ENCODE measurements at regions not wholly inside any gene's neighbourhood (a gene's known extent, or its start where the extent isn't known, plus 50 kb on each side); places are given as distances from the start of the nearest gene placed in this dataset.

DNA sequence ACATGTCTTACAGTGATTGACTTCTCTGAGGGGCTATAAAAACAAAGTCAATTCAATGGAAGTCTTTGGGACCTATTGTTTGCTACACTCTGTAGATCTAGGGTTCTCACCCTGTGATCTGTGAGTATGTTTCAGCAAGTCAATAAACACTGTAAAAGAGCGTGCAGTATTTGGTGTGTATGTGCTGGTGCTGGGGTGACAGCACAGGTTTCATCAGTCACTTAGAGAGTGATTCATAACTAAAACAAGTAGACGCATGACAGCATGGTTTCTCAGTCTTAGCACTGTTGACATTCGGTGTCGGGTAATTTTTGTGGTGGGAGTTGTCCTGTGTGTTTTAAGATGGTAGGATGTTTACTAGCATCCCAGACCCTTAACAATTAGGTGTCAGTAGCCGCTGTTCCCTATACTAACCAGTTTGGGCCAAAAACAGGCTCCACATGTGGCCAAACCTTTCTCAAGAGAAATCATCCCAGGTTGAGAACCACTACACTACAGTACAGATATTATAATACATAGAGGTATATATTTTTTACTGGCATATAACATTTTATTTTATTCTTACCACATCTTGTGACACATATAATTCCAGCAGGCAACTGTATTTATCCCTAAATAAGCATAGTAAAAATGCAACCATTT lies 411.8 kb downstream of the ARL4A start:
- no peak overlapping the region for H3K4me2 ChIP-seq
- H3K4me3 ChIP-seq (IDR thresholded peaks at IDR 0.05; ENCODE audit: insufficient read depth, low read depth, low read length): no peak overlapping the region
- H3K36me3 ChIP-seq (ENCODE audit: insufficient read depth): no peaks in the 10 kb centered on the region
- H3K27ac ChIP-seq: no peak overlapping the region
- H3K79me2 ChIP-seq (ENCODE audit: insufficient read depth, low read depth): no peaks in the 10 kb centered on the region
- H2AFZ ChIP-seq (ENCODE audit: low read depth): no peak overlapping the region
- no peaks in the 10 kb centered on the region for H3K27me3 ChIP-seq (ENCODE audit: insufficient read depth, low read depth)
- no peaks in the 10 kb centered on the region for H4K20me1 ChIP-seq (ENCODE audit: insufficient read depth)
- H3K9ac ChIP-seq: no peak overlapping the region
- no peak for TF ChIP-seq CTCF (conservative IDR thresholded peaks at IDR 0.05; ENCODE audit: low read depth, low read length)
- no peaks in the 10 kb centered on the region for H3K4me1 ChIP-seq (ENCODE audit: low read depth, poor library complexity, severe bottlenecking)

DNA sequence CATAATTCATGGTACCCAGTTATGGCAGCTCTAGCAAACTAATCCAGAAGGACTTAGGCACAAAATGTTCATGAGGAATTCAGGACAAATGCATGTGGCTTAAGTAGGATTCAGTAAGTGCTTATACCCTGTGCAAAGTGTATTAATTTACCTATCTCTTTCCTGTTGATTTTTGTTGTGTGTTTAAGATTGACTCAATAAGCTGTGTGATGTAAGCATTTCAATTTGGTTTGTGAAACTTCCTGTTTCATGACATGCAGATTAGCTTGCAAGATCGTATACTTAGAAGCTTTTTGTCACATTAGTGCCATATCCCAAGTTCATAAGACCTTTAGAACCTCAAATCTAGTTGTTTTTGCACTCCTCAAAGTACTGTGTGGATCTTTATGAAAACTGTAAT lies 416.7 kb downstream of the ARL4A start:
- Histone ChIP-seq H3K4me3 (IDR thresholded peaks at IDR 0.05; ENCODE audit: insufficient read depth, low read depth, low read length) (no peak overlapping the region), H3K9ac (no peak overlapping the region), H4K20me1 (ENCODE audit: insufficient read depth) (no peaks in the 10 kb centered on the region), H3K4me2 (no peak overlapping the region), H3K79me2 (ENCODE audit: insufficient read depth, low read depth) (no peaks in the 10 kb centered on the region), H3K4me1 (ENCODE audit: low read depth, poor library complexity, severe bottlenecking) (no peaks in the 10 kb centered on the region), H3K27ac (no peak overlapping the region), H3K36me3 (ENCODE audit: insufficient read depth) (no peaks in the 10 kb centered on the region), H2AFZ (ENCODE audit: low read depth) (no peak overlapping the region), H3K27me3 (ENCODE audit: insufficient read depth, low read depth) (no peaks in the 10 kb centered on the region)
- no peak for TF ChIP-seq CTCF (conservative IDR thresholded peaks at IDR 0.05; ENCODE audit: low read depth, low read length)

GRCh38 chr7:13105209-13105608 lies 417.8 kb downstream of the ARL4A start:
- no peaks in the 10 kb centered on the region for H3K79me2 ChIP-seq (ENCODE audit: insufficient read depth, low read depth)
- no peaks in the 10 kb centered on the region for H4K20me1 ChIP-seq (ENCODE audit: insufficient read depth)
- no peaks in the 10 kb centered on the region for H3K27me3 ChIP-seq (ENCODE audit: insufficient read depth, low read depth)
- no peak overlapping the region for H3K4me3 ChIP-seq (IDR thresholded peaks at IDR 0.05; ENCODE audit: insufficient read depth, low read depth, low read length)
- H2AFZ ChIP-seq (ENCODE audit: low read depth): no peak overlapping the region
- H3K4me2 ChIP-seq: no peak overlapping the region
- no peak for TF ChIP-seq CTCF (conservative IDR thresholded peaks at IDR 0.05; ENCODE audit: low read depth, low read length)
- no peak overlapping the region for H3K9ac ChIP-seq
- H3K27ac ChIP-seq: no peak overlapping the region
- H3K4me1 ChIP-seq (ENCODE audit: low read depth, poor library complexity, severe bottlenecking): no peaks in the 10 kb centered on the region
- no peaks in the 10 kb centered on the region for H3K36me3 ChIP-seq (ENCODE audit: insufficient read depth)

DNA sequence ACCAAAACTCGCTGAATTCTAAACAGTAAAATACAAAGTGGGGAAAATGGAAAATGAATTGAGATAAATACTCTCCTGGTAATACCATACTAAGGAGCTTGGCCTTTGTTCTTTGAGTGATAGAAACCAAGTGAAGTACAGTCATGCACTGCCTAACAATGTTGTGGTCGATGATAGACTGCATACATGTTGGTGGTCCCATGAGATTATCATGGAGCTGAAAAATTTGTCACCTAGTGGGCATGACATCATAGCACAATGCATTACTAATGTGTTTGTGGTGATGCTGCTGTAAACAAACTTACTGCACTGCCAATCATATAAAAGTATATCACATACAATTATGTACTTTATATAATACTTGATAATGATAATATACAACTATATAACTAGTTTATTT lies 419.1 kb downstream of the ARL4A start:
- no peaks in the 10 kb centered on the region for H3K36me3 ChIP-seq (ENCODE audit: insufficient read depth)
- no peak overlapping the region for H3K4me3 ChIP-seq (IDR thresholded peaks at IDR 0.05; ENCODE audit: insufficient read depth, low read depth, low read length)
- H4K20me1 ChIP-seq (ENCODE audit: insufficient read depth): no peaks in the 10 kb centered on the region
- H3K79me2 ChIP-seq (ENCODE audit: insufficient read depth, low read depth): no peaks in the 10 kb centered on the region
- no peak overlapping the region for H3K27ac ChIP-seq
- no peak overlapping the region for H3K9ac ChIP-seq
- no peak for TF ChIP-seq CTCF (conservative IDR thresholded peaks at IDR 0.05; ENCODE audit: low read depth, low read length)
- no peak overlapping the region for H3K4me2 ChIP-seq
- no peak overlapping the region for H2AFZ ChIP-seq (ENCODE audit: low read depth)
- no peaks in the 10 kb centered on the region for H3K4me1 ChIP-seq (ENCODE audit: low read depth, poor library complexity, severe bottlenecking)
- no peaks in the 10 kb centered on the region for H3K27me3 ChIP-seq (ENCODE audit: insufficient read depth, low read depth)

Data from KMS-11 (cell line).